ENCODE measurements at regions not wholly inside any gene's neighbourhood (a gene's known extent, or its start where the extent isn't known, plus 50 kb on each side); places are given as distances from the start of the nearest gene placed in this dataset.

- TF ChIP-seq POLR2A (IDR thresholded peaks at IDR 0.05; ENCODE audit: low read depth) (no peak), POLR2AphosphoS5 (IDR thresholded peaks at IDR 0.05) (no peak), EP300 (IDR thresholded peaks at IDR 0.05) (no peak)
- TF ChIP-seq, protein P1, sequence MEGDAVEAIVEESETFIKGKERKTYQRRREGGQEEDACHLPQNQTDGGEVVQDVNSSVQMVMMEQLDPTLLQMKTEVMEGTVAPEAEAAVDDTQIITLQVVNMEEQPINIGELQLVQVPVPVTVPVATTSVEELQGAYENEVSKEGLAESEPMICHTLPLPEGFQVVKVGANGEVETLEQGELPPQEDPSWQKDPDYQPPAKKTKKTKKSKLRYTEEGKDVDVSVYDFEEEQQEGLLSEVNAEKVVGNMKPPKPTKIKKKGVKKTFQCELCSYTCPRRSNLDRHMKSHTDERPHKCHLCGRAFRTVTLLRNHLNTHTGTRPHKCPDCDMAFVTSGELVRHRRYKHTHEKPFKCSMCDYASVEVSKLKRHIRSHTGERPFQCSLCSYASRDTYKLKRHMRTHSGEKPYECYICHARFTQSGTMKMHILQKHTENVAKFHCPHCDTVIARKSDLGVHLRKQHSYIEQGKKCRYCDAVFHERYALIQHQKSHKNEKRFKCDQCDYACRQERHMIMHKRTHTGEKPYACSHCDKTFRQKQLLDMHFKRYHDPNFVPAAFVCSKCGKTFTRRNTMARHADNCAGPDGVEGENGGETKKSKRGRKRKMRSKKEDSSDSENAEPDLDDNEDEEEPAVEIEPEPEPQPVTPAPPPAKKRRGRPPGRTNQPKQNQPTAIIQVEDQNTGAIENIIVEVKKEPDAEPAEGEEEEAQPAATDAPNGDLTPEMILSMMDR (IDR thresholded peaks at IDR 0.05): no peak
- DNase-seq (ENCODE audit: extremely low spot score): no peak
- 54% methylated on average over 4 of the region's 4 CpGs for WGBS
- no peak overlapping the region for H3K27ac ChIP-seq (replicated peaks in 1 of 4)
- intact Hi-C loops (cut with DNase I): no loop called here
- no peaks in the 10 kb centered on the region for H3K4me1 ChIP-seq
- H3K4me3 ChIP-seq: no peak overlapping the region
- peaks cover 0 to 7% (median 0%) of the 10 kb centered on the region in 4 donors for H3K27me3 ChIP-seq
- H3K9me3 ChIP-seq: no peaks in the 10 kb centered on the region
- no peaks in the 10 kb centered on the region for H3K36me3 ChIP-seq
These were observed 229.2 kb downstream of the UACA start for GRCh38 chr15:70533931-70534742.

DNA sequence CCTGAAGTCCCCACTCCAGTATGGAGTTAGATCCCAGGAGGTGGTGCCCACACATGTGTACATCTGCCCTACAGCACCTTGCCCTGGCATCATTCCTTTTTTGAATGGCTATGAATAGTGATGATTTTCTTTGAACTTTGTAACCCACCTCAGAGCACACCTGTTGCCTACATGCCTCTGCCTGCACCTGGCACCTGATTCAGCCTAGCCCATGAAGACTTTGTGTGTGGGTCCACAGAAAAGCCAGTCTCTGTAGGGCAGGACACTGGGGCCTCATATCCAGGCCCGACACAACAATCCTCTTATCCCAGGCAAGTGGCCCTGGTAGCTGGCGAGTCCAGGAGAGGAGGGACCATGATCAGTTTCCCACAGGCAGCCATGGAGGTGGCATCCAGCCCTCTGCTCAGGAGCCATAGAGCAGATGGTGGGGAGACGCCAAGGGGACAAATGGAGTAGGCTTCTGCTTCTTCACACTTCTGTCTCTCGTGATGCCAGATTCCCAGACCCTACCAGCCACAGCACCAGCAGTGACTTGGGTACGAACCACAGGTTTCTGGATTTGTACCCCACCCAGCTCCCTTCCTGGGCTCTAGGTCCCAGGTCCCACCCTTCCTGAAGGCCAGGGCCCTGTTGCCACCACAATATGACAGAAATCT, 230.7 kb downstream of the UACA start:
- H3K27ac ChIP-seq (replicated peaks in 1 of 4): no peak overlapping the region
- no peaks in the 10 kb centered on the region for H3K9me3 ChIP-seq
- H3K4me3 ChIP-seq: no peak overlapping the region
- H3K4me1 ChIP-seq: no peaks in the 10 kb centered on the region
- intact Hi-C loops (cut with DNase I): no loop called here
- no peak for DNase-seq (ENCODE audit: extremely low spot score)
- no peaks in the 10 kb centered on the region for H3K36me3 ChIP-seq
- WGBS: 98% methylated on average over 5 of the region's 5 CpGs
- TF ChIP-seq POLR2AphosphoS5 (IDR thresholded peaks at IDR 0.05) (no peak), EP300 (IDR thresholded peaks at IDR 0.05) (no peak)
- no peaks in the 10 kb centered on the region for H3K27me3 ChIP-seq

GRCh38 chr15:70531576-70531975, 231.8 kb downstream of the UACA start:
- DNase-seq (ENCODE audit: extremely low spot score): no peak
- H3K4me3 ChIP-seq: no peak overlapping the region
- no peak overlapping the region for H3K27ac ChIP-seq (replicated peaks in 1 of 4)
- H3K27me3 ChIP-seq: no peaks in the 10 kb centered on the region
- 87% methylated on average over 2 of the region's 2 CpGs for WGBS
- H3K9me3 ChIP-seq: no peaks in the 10 kb centered on the region
- TF ChIP-seq POLR2A (IDR thresholded peaks at IDR 0.05; ENCODE audit: low read depth) (no peak), POLR2AphosphoS5 (IDR thresholded peaks at IDR 0.05) (no peak), EP300 (IDR thresholded peaks at IDR 0.05) (no peak)
- TF ChIP-seq, protein P1 (IDR thresholded peaks at IDR 0.05): no peak
- intact Hi-C loops (cut with DNase I): no loop called here
- no peaks in the 10 kb centered on the region for H3K36me3 ChIP-seq
- no peaks in the 10 kb centered on the region for H3K4me1 ChIP-seq

DNA sequence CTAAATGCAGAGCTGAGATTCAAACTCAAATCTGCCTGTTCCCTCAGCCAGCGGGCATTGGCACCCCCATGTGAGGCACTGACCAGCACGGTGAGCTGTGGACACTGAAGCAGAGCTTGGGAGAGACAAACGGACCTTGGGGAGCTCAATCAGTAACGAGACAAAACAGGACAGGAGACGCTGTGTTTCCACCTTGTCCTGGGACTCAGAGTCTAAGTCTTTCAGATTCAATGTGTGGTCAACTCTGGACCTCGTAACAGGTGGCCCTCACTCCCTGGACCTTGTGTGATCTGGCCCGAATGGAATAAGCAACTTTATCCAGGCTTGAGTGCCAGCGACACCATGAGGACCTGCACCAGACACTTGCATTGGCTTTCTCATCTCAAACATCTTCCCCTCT, 232.5 kb downstream of the UACA start:
- intact Hi-C loops (cut with DNase I): no loop called here
- no peak for TF ChIP-seq POLR2A (IDR thresholded peaks at IDR 0.05; ENCODE audit: low read depth)
- TF ChIP-seq POLR2AphosphoS5 (IDR thresholded peaks at IDR 0.05): no peak
- TF ChIP-seq, protein P1 (IDR thresholded peaks at IDR 0.05): no peak
- TF ChIP-seq EP300 (IDR thresholded peaks at IDR 0.05): no peak
- H3K4me1 ChIP-seq: no peaks in the 10 kb centered on the region
- no peak overlapping the region for H3K4me3 ChIP-seq
- H3K27ac ChIP-seq (replicated peaks in 1 of 4): no peak overlapping the region
- H3K27me3 ChIP-seq: no peaks in the 10 kb centered on the region
- H3K9me3 ChIP-seq: no peaks in the 10 kb centered on the region
- 83% methylated on average over 6 of the region's 8 CpGs for WGBS
- no peaks in the 10 kb centered on the region for H3K36me3 ChIP-seq
- no peak for DNase-seq (ENCODE audit: extremely low spot score)

- 83% methylated on average over 4 of the region's 4 CpGs for WGBS
- intact Hi-C loops (cut with DNase I): no loop called here
- TF ChIP-seq POLR2A (IDR thresholded peaks at IDR 0.05; ENCODE audit: low read depth) (no peak), EP300 (IDR thresholded peaks at IDR 0.05) (no peak), POLR2AphosphoS5 (IDR thresholded peaks at IDR 0.05) (no peak)
- TF ChIP-seq, protein P1 (IDR thresholded peaks at IDR 0.05): no peak
- no peak for DNase-seq (ENCODE audit: extremely low spot score)
- Histone ChIP-seq H3K9me3 (no peaks in the 10 kb centered on the region), H3K27ac (replicated peaks in 1 of 4) (no peak overlapping the region), H3K27me3 (no peaks in the 10 kb centered on the region), H3K4me3 (no peak overlapping the region), H3K4me1 (no peaks in the 10 kb centered on the region), H3K36me3 (no peaks in the 10 kb centered on the region)
These were observed 232.9 kb downstream of the UACA start for GRCh38 chr15:70530503-70530902.
